ENCODE measurements at regions not wholly inside any gene's neighbourhood (a gene's known extent, or its start where the extent isn't known, plus 50 kb on each side); places are given as distances from the start of the nearest gene placed in this dataset.

DNA sequence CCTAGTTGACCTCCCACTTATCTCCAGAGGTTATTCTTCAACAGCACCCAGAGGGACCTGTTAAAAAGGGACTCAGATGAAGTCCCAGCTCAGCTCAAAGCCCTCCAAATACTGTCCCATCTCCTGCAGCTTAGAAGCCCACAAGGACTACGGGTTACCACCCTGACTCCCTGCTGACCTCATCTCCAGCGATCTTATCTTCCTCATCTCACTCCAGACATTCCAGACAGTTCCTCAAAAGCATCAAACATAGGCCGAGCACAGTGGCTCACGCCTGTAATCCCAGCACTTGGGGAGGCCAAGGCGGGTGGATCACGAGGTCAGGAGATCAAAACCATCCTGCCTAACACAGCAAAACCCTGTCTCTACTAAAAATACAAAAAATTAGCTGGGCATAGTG, 263.8 kb upstream of the TLE4 start:
- no peak for TF ChIP-seq EZH2 (IDR thresholded peaks at IDR 0.05; ENCODE audit: borderline replicate concordance, low read length)
- TF ChIP-seq, protein P1, sequence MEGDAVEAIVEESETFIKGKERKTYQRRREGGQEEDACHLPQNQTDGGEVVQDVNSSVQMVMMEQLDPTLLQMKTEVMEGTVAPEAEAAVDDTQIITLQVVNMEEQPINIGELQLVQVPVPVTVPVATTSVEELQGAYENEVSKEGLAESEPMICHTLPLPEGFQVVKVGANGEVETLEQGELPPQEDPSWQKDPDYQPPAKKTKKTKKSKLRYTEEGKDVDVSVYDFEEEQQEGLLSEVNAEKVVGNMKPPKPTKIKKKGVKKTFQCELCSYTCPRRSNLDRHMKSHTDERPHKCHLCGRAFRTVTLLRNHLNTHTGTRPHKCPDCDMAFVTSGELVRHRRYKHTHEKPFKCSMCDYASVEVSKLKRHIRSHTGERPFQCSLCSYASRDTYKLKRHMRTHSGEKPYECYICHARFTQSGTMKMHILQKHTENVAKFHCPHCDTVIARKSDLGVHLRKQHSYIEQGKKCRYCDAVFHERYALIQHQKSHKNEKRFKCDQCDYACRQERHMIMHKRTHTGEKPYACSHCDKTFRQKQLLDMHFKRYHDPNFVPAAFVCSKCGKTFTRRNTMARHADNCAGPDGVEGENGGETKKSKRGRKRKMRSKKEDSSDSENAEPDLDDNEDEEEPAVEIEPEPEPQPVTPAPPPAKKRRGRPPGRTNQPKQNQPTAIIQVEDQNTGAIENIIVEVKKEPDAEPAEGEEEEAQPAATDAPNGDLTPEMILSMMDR (conservative IDR thresholded peaks at IDR 0.05 in 1 of 2, IDR thresholded peaks at IDR 0.05 in 1 of 2; ENCODE audit: extremely low read depth in 1 of 2, insufficient read depth in 1 of 2, low read depth in 1 of 2, low read length in 2 of 2): no peak
